OCI-LY3 (cell line): ENCODE measurements at regions not wholly inside any gene's neighbourhood (a gene's known extent, or its start where the extent isn't known, plus 50 kb on each side); places are given as distances from the start of the nearest gene placed in this dataset.

Source experiments
- H2AFZ ChIP-seq: fragments of 200-600, 300-600 bp; shearing (Covaris generic); 2 replicates; pipeline ENCODE4 v1.6.0; 2014; ENCODE audit warnings: antibody characterized with exemption, low read depth, low read length
- H3K27ac ChIP-seq: fragments of 200-600, 300-600 bp; sonication (generic); 2 replicates; pipeline ENCODE4 v1.5.1; 2014; ENCODE audit warnings: mild to moderate bottlenecking, low read length, moderate library complexity, mixed read lengths
- H3K27me3 ChIP-seq: fragments of 200-600, 300-600 bp; sonication (generic); 2 replicates; pipeline ENCODE4 v1.6.1; 2014; ENCODE audit warnings: low read depth, low read length, mixed read lengths
- H3K36me3 ChIP-seq: fragments of 200-600, 300-600 bp; sonication (generic); replicated peaks from 2 replicates; pipeline ENCODE3; 2014; ENCODE audit warnings: low read depth, low read length, mixed read lengths
- H3K4me1 ChIP-seq: fragments of 300-600, 200-600 bp; sonication (generic); 2 replicates; pipeline ENCODE4 v1.6.1; 2014; ENCODE audit warnings: low read length, mixed read lengths
- H3K4me2 ChIP-seq: fragments of 200-600, 300-600 bp; sonication (generic); 2 replicates; pipeline ENCODE4 v1.6.1; 2014; ENCODE audit warnings: low read length, mixed read lengths
- H3K4me3 ChIP-seq: fragments of 300-600, 200-600 bp; sonication (generic); 2 replicates; pipeline ENCODE4 v1.5.1; 2014; ENCODE audit warnings: antibody characterized with exemption, mild to moderate bottlenecking, low read length, moderate library complexity
- H3K79me2 ChIP-seq: fragments of 300-600, 200-600 bp; shearing (Covaris generic); 2 replicates; pipeline ENCODE4 v1.6.1; 2014; ENCODE audit warnings: mild to moderate bottlenecking, low read length, mixed read lengths
- H3K9ac ChIP-seq: fragments of 300-600, 200-600 bp; shearing (Covaris generic); 2 replicates; pipeline ENCODE4 v1.6.0; 2014; ENCODE audit warnings: mild to moderate bottlenecking, low read length, moderate library complexity
- H3K9me3 ChIP-seq: fragments of 200-600, 300-600 bp; shearing (Covaris generic); 2 replicates; pipeline ENCODE4 v1.6.1; 2014; ENCODE audit warnings: low read length, mixed read lengths; ENCODE audit not compliant: insufficient read depth
- H4K20me1 ChIP-seq: fragments of 200-600, 300-600 bp; sonication (generic); 2 replicates; pipeline ENCODE4 v1.6.1; 2016; ENCODE audit warnings: low read length, mixed read lengths; ENCODE audit not compliant: insufficient read depth
- CTCF ChIP-seq: fragments of 200-600, 300-600 bp; sonication (generic); IDR thresholded peaks from 2 replicates; pipeline ENCODE4 v1.5.1; 2014; ENCODE audit warnings: antibody characterized with exemption, low read length, low read depth
- EZH2phosphoT487 ChIP-seq: fragments of 200-600 bp; shearing (Covaris generic); IDR thresholded peaks from 2 replicates; pipeline ENCODE4 v1.6.1; 2018; ENCODE audit warnings: antibody characterized with exemption, mixed run types, low read depth

- no peak for TF ChIP-seq EZH2phosphoT487
- no peak for TF ChIP-seq CTCF
Measured at GRCh38 chr13:61146158-61146557, 269.5 kb downstream of the PCDH20 start.

GRCh38 chr13:61144834-61145593, 270.6 kb downstream of the PCDH20 start:
- H4K20me1 ChIP-seq, result no peaks in the 10 kb centered on the region
- no peaks in the 10 kb centered on the region for H3K27me3 ChIP-seq
- no peak for TF ChIP-seq EZH2phosphoT487
- TF ChIP-seq CTCF, result no peak
- no peaks in the 10 kb centered on the region for H3K4me1 ChIP-seq
- H2AFZ ChIP-seq, result no peak overlapping the region
- H3K9ac ChIP-seq, result no peak overlapping the region
- no peak overlapping the region for H3K4me2 ChIP-seq
- peaks cover 3% of the 10 kb centered on the region for H3K36me3 ChIP-seq
- no peak overlapping the region for H3K27ac ChIP-seq
- peaks cover 12% of the 10 kb centered on the region for H3K9me3 ChIP-seq
- no peaks in the 10 kb centered on the region for H3K79me2 ChIP-seq
- no peak overlapping the region for H3K4me3 ChIP-seq

More at GRCh38 chr13:61146158-61146557, 269.5 kb downstream of the PCDH20 start:
- Histone ChIP-seq H3K36me3 (peaks cover 3% of the 10 kb centered on the region), H3K4me3 (no peak overlapping the region), H3K27me3 (no peaks in the 10 kb centered on the region), H3K9ac (no peak overlapping the region), H2AFZ (no peak overlapping the region), H3K4me2 (no peak overlapping the region), H4K20me1 (no peaks in the 10 kb centered on the region), H3K27ac (no peak overlapping the region), H3K4me1 (no peaks in the 10 kb centered on the region), H3K9me3 (peaks cover 12% of the 10 kb centered on the region), H3K79me2 (no peaks in the 10 kb centered on the region)

GRCh38 chr13:61144301-61144700, 271.3 kb downstream of the PCDH20 start:
- H4K20me1 ChIP-seq, result no peaks in the 10 kb centered on the region
- no peak for TF ChIP-seq EZH2phosphoT487
- no peak for TF ChIP-seq CTCF
- no peak overlapping the region for H3K4me3 ChIP-seq
- H3K9ac ChIP-seq, result no peak overlapping the region
- no peak overlapping the region for H2AFZ ChIP-seq
- no peaks in the 10 kb centered on the region for H3K4me1 ChIP-seq
- no peaks in the 10 kb centered on the region for H3K79me2 ChIP-seq
- H3K27ac ChIP-seq, result no peak overlapping the region
- peaks cover 3% of the 10 kb centered on the region for H3K36me3 ChIP-seq
- H3K4me2 ChIP-seq, result no peak overlapping the region
- H3K27me3 ChIP-seq, result no peaks in the 10 kb centered on the region
- peaks cover 12% of the 10 kb centered on the region for H3K9me3 ChIP-seq

GRCh38 chr13:61142506-61142905, 273.1 kb downstream of the PCDH20 start:
- Histone ChIP-seq H3K4me1 (peaks cover 8% of the 10 kb centered on the region), H3K4me3 (no peak overlapping the region), H3K4me2 (no peak overlapping the region), H2AFZ (no peak overlapping the region), H3K9ac (no peak overlapping the region), H4K20me1 (no peaks in the 10 kb centered on the region), H3K27me3 (no peaks in the 10 kb centered on the region), H3K79me2 (no peaks in the 10 kb centered on the region), H3K27ac (no peak overlapping the region), H3K36me3 (peaks cover 3% of the 10 kb centered on the region), H3K9me3 (peaks cover 12% of the 10 kb centered on the region)
- TF ChIP-seq EZH2phosphoT487, result no peak
